ENCODE measurements at regions not wholly inside any gene's neighbourhood (a gene's known extent, or its start where the extent isn't known, plus 50 kb on each side); places are given as distances from the start of the nearest gene placed in this dataset.

DNA sequence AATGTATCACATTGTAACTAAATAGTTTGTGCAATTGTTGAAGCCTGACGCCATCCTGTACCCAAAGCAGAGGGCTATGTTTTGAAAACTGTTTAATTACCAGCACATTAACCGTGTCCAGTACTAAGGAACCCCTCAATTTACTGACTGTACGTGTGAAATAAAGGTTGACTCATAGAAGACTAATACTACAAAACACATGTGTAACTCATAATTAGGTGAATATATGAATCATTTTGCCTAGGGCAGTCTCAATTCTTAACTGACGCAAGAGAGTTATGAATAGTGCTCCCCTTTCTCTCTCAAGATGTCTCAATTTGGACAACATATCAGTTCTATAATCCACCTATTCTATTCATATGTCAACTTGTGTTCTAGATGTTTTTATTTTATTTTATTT lies 558.4 kb downstream of the PRDM9 start:
- no peak for DNase-seq
- Histone ChIP-seq H3K4me3 (no peak overlapping the region), H3K4me1 (no peaks in the 10 kb centered on the region), H3K27me3 (no peaks in the 10 kb centered on the region), H3K27ac (no peak overlapping the region), H3K36me3 (no peaks in the 10 kb centered on the region), H3K9me3 (no peaks in the 10 kb centered on the region)
- TF ChIP-seq CTCF (IDR thresholded peaks at IDR 0.05) (no peak), POLR2A (IDR thresholded peaks at IDR 0.05) (no peak)
- intact Hi-C loops (cut with DNase I) = no loop called here
- 46 to 63% methylated on average over 4 of the region's 4 CpGs for WGBS, 2 donors

DNA sequence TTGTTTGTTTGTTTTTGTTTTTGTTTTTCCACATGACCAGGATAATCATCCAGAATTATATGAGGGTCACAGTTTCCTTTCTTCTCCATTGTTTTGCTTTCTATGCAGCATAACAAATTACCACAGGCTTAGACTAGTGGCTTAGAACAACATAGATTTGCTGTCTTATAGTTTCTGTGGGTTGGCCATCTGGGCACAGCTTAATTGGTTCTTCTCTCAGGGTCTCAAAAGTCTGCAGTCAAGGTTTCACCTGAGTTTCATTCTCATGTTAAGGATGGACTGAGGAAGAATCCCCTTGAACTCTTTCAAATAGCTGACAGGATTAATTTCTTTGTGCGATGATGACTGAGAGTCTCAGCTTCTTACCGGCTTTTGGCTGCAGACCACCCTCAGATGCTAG lies 559.8 kb downstream of the PRDM9 start:
- Histone ChIP-seq H3K27ac (no peak overlapping the region), H3K4me3 (no peak overlapping the region), H3K27me3 (no peaks in the 10 kb centered on the region), H3K9me3 (no peaks in the 10 kb centered on the region), H3K4me1 (no peaks in the 10 kb centered on the region), H3K36me3 (no peaks in the 10 kb centered on the region)
- 85 to 94% methylated on average over 2 of the region's 2 CpGs for WGBS, 2 donors
- TF ChIP-seq CTCF (IDR thresholded peaks at IDR 0.05) = no peak
- TF ChIP-seq POLR2A (IDR thresholded peaks at IDR 0.05) = no peak
- DNase-seq = no peak
- intact Hi-C loops (cut with DNase I) = no loop called here

DNA sequence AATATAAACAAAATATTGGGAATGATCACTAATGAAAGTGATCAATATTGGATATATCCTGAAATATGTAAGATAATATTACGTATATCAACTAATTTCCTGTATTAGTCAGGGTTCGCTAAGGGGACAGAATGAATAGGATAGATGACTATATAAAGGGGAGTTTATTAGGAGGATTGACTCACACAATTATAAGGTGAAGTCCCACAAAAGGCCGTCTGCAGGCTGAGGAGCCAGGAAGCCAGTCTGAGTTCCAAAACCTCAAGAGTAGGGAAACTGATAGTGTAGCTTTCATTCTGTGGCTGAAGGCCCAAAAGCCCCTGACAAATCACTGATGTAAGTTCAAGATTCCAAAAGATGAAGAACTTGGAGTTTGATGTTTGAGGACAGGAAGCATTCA lies 561.1 kb downstream of the PRDM9 start:
- Histone ChIP-seq H3K9me3 (no peaks in the 10 kb centered on the region), H3K27me3 (no peaks in the 10 kb centered on the region), H3K27ac (no peak overlapping the region), H3K36me3 (no peaks in the 10 kb centered on the region), H3K4me3 (no peak overlapping the region), H3K4me1 (no peaks in the 10 kb centered on the region)
- DNase-seq = no peak
- WGBS, 2 donors = 77 to 79% methylated on average over 3 of the region's 3 CpGs
- intact Hi-C loops (cut with DNase I) = no loop called here
- no peak for TF ChIP-seq POLR2A (IDR thresholded peaks at IDR 0.05)
- TF ChIP-seq CTCF (IDR thresholded peaks at IDR 0.05) = no peak

DNA sequence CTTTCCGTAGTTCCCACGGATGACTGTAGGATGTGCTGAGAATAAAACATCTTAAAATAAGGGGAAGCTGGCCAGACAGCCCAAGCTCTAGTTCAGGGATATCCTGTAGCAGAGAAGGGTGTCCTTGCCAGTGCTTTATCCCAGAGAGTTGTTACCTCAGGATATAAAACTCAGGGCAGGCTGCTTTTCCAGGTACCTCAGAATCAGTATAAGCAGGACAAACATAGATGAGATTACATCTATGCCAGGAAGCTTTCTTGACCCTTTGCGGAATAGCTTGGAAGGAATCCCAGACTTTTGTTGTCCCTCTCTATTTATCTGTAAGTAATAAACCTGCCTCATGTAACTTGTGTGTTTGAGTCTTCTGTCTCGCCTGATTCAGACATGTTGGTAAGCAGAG lies 565.7 kb downstream of the PRDM9 start:
- no peaks in the 10 kb centered on the region for H3K9me3 ChIP-seq
- H3K27me3 ChIP-seq = no peaks in the 10 kb centered on the region
- H3K4me1 ChIP-seq = no peaks in the 10 kb centered on the region
- no peak overlapping the region for H3K4me3 ChIP-seq
- DNase-seq = no peak
- TF ChIP-seq CTCF (IDR thresholded peaks at IDR 0.05) (no peak), POLR2A (IDR thresholded peaks at IDR 0.05) (no peak)
- no peaks in the 10 kb centered on the region for H3K36me3 ChIP-seq
- intact Hi-C loops (cut with DNase I) = no loop called here
- H3K27ac ChIP-seq = no peak overlapping the region
- 61 to 82% methylated on average over 4 of the region's 4 CpGs for WGBS, 2 donors

DNA sequence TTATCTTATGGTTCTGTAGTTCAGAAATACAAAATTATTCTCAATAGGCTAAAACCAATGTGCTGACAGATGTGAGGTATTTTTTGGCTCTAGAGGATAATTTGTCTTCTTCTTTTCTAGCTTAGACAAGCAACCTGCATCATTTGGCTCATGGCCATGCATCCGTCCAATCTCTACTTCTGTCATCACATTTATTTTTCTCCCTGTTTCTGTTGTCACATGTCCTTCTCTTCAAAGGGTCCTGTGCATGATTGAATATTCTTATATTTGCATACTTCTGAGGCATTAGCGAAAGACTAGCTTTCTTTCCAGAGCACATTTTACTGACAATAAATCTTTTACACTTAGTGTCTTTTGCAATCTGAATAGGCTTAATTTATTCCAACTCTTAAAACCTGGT lies 564.7 kb downstream of the CDH10 start:
- no peaks in the 10 kb centered on the region for H3K9me3 ChIP-seq
- H3K36me3 ChIP-seq = no peaks in the 10 kb centered on the region
- no peak overlapping the region for H3K4me3 ChIP-seq
- no peak overlapping the region for H3K27ac ChIP-seq
- H3K4me1 ChIP-seq = no peaks in the 10 kb centered on the region
- WGBS, 2 donors = 49 to 52% methylated on average over 2 of the region's 2 CpGs
- TF ChIP-seq POLR2A (IDR thresholded peaks at IDR 0.05) = no peak
- no peak for TF ChIP-seq CTCF (IDR thresholded peaks at IDR 0.05)
- DNase-seq = no peak
- intact Hi-C loops (cut with DNase I) = no loop called here
- no peaks in the 10 kb centered on the region for H3K27me3 ChIP-seq
